ENCODE measurements at regions not wholly inside any gene's neighbourhood (a gene's known extent, or its start where the extent isn't known, plus 50 kb on each side); places are given as distances from the start of the nearest gene placed in this dataset.

DNA sequence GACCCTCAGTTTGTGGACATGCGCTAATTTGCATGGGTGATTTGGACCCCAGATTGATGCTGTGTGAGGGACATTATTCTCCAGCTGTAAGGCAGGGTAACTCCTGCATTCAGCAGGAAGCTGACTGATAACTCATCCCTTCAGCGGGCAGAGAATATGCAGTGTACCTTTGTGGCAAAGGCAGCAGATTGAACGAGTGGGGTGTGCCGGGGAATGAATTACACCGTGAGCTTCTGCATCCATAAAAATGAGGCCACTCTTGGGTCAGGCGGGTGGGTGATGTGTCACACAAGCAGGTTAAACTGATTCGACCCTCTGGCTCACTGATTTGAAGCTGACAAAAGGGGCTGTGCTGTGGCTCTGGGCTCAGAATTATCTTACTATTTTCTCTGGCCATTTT lies 128.9 kb upstream of the PMFBP1 start:
- POLR2A ChIA-PET = interaction anchor here (1.0 kb wide), 1 partner anchor 9 kb away, joined by 3 read pairs; no protein-coding TSS in a partner anchor
- no TSS peak for BruUV-seq (replicated peaks)
- Histone ChIP-seq H3K27ac (ENCODE audit: low read depth, low read length) (no peak overlapping the region), H3K9me2 (ENCODE audit: insufficient read depth) (no peaks in the 10 kb centered on the region; the same call in 1 of the 2 replicates), H3K79me2 (ENCODE audit: insufficient read depth, low read length) (no peaks in the 10 kb centered on the region), H3K4me2 (ENCODE audit: low read length) (no peak overlapping the region), H3K36me3 (ENCODE audit: control insufficient read depth in 1 of 2, insufficient read depth in 2 of 2, low read length in 2 of 2) (no peaks in the 10 kb centered on the region), H2AFZ (ENCODE audit: low read depth, low read length, poor library complexity, severe bottlenecking) (no peak overlapping the region), H4K20me1 (ENCODE audit: insufficient read depth) (no peaks in the 10 kb centered on the region), H3K4me1 (ENCODE audit: control insufficient read depth in 1 of 2, insufficient read depth in 2 of 2, low read length in 2 of 2) (no peaks in the 10 kb centered on the region), H3K27me3 (ENCODE audit: insufficient read depth, low read length) (no peaks in the 10 kb centered on the region), H3K9ac (ENCODE audit: low read length) (no peak overlapping the region), H3K9me3 (ENCODE audit: control insufficient read depth in 1 of 2, insufficient read depth in 1 of 2, low read depth in 1 of 2, low read length in 2 of 2) (no peaks in the 10 kb centered on the region), H3K4me3 (replicated peaks in 1 of 2; ENCODE audit: low read depth in 1 of 2, low read length in 2 of 2) (no peak overlapping the region)
- intact Hi-C loops (cut with micrococcal nuclease) = no loop called here
- TF ChIP-seq ELF1 (IDR thresholded peaks at IDR 0.05; ENCODE audit: borderline replicate concordance, low read depth) (no peak), JUND (IDR thresholded peaks at IDR 0.05) (no peak), REST (IDR thresholded peaks at IDR 0.05; ENCODE audit: low read depth) (no peak), SIN3A (IDR thresholded peaks at IDR 0.05; ENCODE audit: low read depth) (no peak), TCF7L2 (IDR thresholded peaks at IDR 0.05; ENCODE audit: borderline replicate concordance, extremely low read depth, insufficient read depth, insufficient read length) (no peak), RAD21 (IDR thresholded peaks at IDR 0.05; ENCODE audit: low read depth) (no peak), YY1 (IDR thresholded peaks at IDR 0.05; ENCODE audit: extremely low read depth, insufficient replicate concordance, low read depth, low read length) (no peak), FOSL1 (IDR thresholded peaks at IDR 0.05; ENCODE audit: low read depth) (no peak), ZFX (IDR thresholded peaks at IDR 0.05) (no peak), ZBTB33 (IDR thresholded peaks at IDR 0.05; ENCODE audit: extremely low read depth, insufficient replicate concordance, low read length) (no peak), ZNF274 (IDR thresholded peaks at IDR 0.05; ENCODE audit: low read depth, low read length) (no peak), EZH2 (IDR thresholded peaks at IDR 0.05) (no peak), POLR2A (IDR thresholded peaks at IDR 0.05; ENCODE audit: borderline replicate concordance, extremely low read depth, insufficient read depth, insufficient read length) (no peak), POLR2AphosphoS5 (IDR thresholded peaks at IDR 0.05; ENCODE audit: low read depth, low read length) (no peak), EZH2phosphoT487 (IDR thresholded peaks at IDR 0.05; ENCODE audit: borderline replicate concordance) (no peak), SRF (IDR thresholded peaks at IDR 0.05; ENCODE audit: low read depth) (no peak), SP1 (IDR thresholded peaks at IDR 0.05; ENCODE audit: low read depth) (no peak)
- TF ChIP-seq, protein P1, sequence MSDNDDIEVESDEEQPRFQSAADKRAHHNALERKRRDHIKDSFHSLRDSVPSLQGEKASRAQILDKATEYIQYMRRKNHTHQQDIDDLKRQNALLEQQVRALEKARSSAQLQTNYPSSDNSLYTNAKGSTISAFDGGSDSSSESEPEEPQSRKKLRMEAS (IDR thresholded peaks at IDR 0.05) = no peak
- TF ChIP-seq, protein P2, sequence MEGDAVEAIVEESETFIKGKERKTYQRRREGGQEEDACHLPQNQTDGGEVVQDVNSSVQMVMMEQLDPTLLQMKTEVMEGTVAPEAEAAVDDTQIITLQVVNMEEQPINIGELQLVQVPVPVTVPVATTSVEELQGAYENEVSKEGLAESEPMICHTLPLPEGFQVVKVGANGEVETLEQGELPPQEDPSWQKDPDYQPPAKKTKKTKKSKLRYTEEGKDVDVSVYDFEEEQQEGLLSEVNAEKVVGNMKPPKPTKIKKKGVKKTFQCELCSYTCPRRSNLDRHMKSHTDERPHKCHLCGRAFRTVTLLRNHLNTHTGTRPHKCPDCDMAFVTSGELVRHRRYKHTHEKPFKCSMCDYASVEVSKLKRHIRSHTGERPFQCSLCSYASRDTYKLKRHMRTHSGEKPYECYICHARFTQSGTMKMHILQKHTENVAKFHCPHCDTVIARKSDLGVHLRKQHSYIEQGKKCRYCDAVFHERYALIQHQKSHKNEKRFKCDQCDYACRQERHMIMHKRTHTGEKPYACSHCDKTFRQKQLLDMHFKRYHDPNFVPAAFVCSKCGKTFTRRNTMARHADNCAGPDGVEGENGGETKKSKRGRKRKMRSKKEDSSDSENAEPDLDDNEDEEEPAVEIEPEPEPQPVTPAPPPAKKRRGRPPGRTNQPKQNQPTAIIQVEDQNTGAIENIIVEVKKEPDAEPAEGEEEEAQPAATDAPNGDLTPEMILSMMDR (IDR thresholded peaks at IDR 0.05 in 2 of 3, conservative IDR thresholded peaks at IDR 0.05 in 1 of 3; ENCODE audit: borderline replicate concordance in 1 of 3, insufficient read depth in 1 of 3, low read depth in 2 of 3, low read length in 2 of 3) = no peak
- no peak for DNase-seq (ENCODE audit: low read depth, low spot score)
- CTCF ChIA-PET = no interaction called here
- RAD21 ChIA-PET (ENCODE audit: low non-redundant PET in 1 of 2, low total read pairs in 2 of 2, uncharacterized antibody in 2 of 2, unreplicated experiment in 2 of 2) = no interaction called here
- ATAC-seq = no peak

Data from HCT116 (cell line).